ENCODE measurements at regions not wholly inside any gene's neighbourhood (a gene's known extent, or its start where the extent isn't known, plus 50 kb on each side); places are given as distances from the start of the nearest gene placed in this dataset.
A peak's percentile ranks its signal among the peaks of the same experiment; 100 is the strongest.

DNA sequence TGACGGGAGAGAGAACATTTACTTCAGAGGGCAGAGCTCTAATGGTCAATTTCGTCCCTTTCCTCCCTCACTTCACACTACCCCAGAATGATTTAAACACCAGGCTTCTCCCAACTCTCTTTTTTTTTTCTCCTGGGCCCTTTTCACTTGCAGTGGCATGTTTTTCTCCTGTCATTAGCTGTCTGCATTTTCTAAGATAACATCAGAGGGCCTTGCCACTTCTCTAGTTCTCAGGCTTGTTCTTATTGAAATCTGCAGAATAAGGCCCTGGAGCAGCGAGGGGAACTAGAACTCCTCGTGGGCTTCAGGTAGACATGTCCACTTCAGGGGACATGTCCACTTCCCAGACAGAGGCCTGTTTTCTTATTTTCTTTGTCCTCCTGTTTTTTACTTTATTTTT, 514.4 kb upstream of the TBL1XR1 start:
- peaks cover 1% of the 10 kb centered on the region for H3K79me2 ChIP-seq (ENCODE audit: control insufficient read depth, insufficient read depth, low read length, poor library complexity)
- H3K9me3 ChIP-seq (ENCODE audit: insufficient read depth, low read depth, low read length) = no peaks in the 10 kb centered on the region
- H3K4me3 ChIP-seq (ENCODE audit: low read depth, low read length) = no peak overlapping the region
- H3K4me2 ChIP-seq (ENCODE audit: low read length) = no peak overlapping the region
- H3K18ac ChIP-seq (ENCODE audit: low read length) = no peak overlapping the region
- H3K4ac ChIP-seq (ENCODE audit: low read depth, low read length) = no peak overlapping the region
- no peaks in the 10 kb centered on the region for H3K27me3 ChIP-seq (ENCODE audit: insufficient read depth, low read length)
- no peak overlapping the region for H2AFZ ChIP-seq (ENCODE audit: insufficient read depth, low read length, poor library complexity)
- H3K79me1 ChIP-seq (ENCODE audit: low read length) = peaks cover 9% of the 10 kb centered on the region
- no peak overlapping the region for H3K14ac ChIP-seq (ENCODE audit: low read length)
- no peak overlapping the region for H2BK5ac ChIP-seq (ENCODE audit: low read depth, low read length, poor library complexity)
- H2BK120ac ChIP-seq (ENCODE audit: insufficient read depth, low read length, poor library complexity) = no peak overlapping the region
- no peak overlapping the region for H3K9ac ChIP-seq (ENCODE audit: low read length)
- peaks cover 5 to 6% of the 10 kb centered on the region in 2 experiments for H3K4me1 ChIP-seq (ENCODE audit: control insufficient read depth in 1 of 2, insufficient read depth in 2 of 2, low read length in 2 of 2)
- WGBS (ENCODE audit: extremely low coverage, insufficient coverage, insufficient read length) = no CpG with 5 or more reads among the region's 4 CpGs
- no peak overlapping the region for H4K12ac ChIP-seq (ENCODE audit: low read depth, low read length)
- DNase-seq = no peak
- H2BK12ac ChIP-seq (ENCODE audit: low read length) = no peak overlapping the region
- H3K36me3 ChIP-seq (ENCODE audit: control insufficient read depth in 1 of 2, insufficient read depth in 2 of 2, low read length in 2 of 2) = no peaks in the 10 kb centered on the region
- H3K23ac ChIP-seq (ENCODE audit: low read length) = no peak overlapping the region
- peak overlapping the region; percentile 36 for H3K27ac ChIP-seq (ENCODE audit: low read depth, low read length)
- no peak overlapping the region for H4K8ac ChIP-seq (ENCODE audit: low read depth, low read length)
- H4K91ac ChIP-seq (ENCODE audit: low read depth, low read length) = no peak overlapping the region
- no peak overlapping the region for H2AK5ac ChIP-seq (ENCODE audit: low read length)

DNA sequence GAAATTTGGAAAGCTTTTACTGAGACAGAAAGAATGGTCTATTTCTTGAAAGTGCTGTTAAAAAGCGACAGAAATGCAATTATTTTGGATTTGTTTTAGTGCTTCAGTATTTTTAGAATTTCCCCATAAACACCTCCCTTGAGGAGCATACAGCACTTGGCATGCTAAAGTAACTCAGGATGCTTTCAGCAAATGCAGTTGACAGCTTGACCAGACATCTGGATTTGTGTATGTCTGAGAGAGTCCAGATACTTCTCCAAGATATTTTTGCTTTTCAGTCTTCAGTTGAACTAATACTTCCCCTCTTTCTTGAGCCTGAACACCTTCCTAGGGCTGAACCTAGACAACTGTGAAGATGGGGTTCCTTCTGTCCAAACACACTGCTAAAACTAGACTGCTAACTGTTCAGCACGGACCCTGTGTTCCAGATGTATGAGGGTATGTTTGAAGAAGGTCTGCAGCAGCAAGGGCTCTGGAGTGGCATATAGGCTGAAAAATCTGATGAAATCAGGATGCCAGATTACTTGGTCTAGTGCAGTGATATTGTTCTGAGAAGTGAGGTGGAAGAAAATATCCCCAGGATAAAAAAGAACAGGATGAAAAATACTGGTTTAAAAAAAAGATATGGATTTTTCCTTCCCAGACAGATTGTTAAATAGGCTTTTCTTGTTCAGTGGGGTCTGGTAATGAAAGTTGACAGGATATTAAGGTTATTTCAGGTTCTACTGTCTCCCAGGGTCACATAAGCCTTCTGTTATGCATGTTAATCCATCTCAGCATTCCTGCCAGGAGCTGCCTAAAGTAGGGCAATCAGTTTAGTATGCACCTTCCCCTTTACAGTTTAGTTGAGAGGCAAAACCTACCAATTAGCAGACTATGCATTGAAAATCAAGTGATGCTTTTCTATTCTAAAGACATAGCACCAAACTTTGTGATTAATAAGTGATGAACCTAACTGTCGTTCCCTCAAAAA, 516.9 kb upstream of the TBL1XR1 start:
- no peak overlapping the region for H3K4me2 ChIP-seq (ENCODE audit: low read length)
- no peak for DNase-seq
- no peak overlapping the region for H3K9ac ChIP-seq (ENCODE audit: low read length)
- peak overlapping the region; percentile 35 for H2AFZ ChIP-seq (ENCODE audit: insufficient read depth, low read length, poor library complexity)
- H3K14ac ChIP-seq (ENCODE audit: low read length) = no peak overlapping the region
- no peaks in the 10 kb centered on the region for H3K9me3 ChIP-seq (ENCODE audit: insufficient read depth, low read depth, low read length)
- H3K23ac ChIP-seq (ENCODE audit: low read length) = no peak overlapping the region
- WGBS (ENCODE audit: extremely low coverage, insufficient coverage, insufficient read length) = no CpG with 5 or more reads among the region's 3 CpGs
- H2AK5ac ChIP-seq (ENCODE audit: low read length) = no peak overlapping the region
- no peak overlapping the region for H3K4me3 ChIP-seq (ENCODE audit: low read depth, low read length)
- H3K79me1 ChIP-seq (ENCODE audit: low read length) = peaks cover 9% of the 10 kb centered on the region
- H3K79me2 ChIP-seq (ENCODE audit: control insufficient read depth, insufficient read depth, low read length, poor library complexity) = peaks cover 1% of the 10 kb centered on the region
- peak overlapping the region; percentile 79 for H4K91ac ChIP-seq (ENCODE audit: low read depth, low read length)
- H3K4ac ChIP-seq (ENCODE audit: low read depth, low read length) = no peak overlapping the region
- H3K36me3 ChIP-seq (ENCODE audit: control insufficient read depth in 1 of 2, insufficient read depth in 2 of 2, low read length in 2 of 2) = no peaks in the 10 kb centered on the region
- no peak overlapping the region for H4K12ac ChIP-seq (ENCODE audit: low read depth, low read length)
- H2BK120ac ChIP-seq (ENCODE audit: insufficient read depth, low read length, poor library complexity) = peak overlapping the region; percentile 63
- peak overlapping the region; percentile 88 for H2BK5ac ChIP-seq (ENCODE audit: low read depth, low read length, poor library complexity)
- peak overlapping the region; percentile 91 for H2BK12ac ChIP-seq (ENCODE audit: low read length)
- peak overlapping the region; percentile 68 for H3K27ac ChIP-seq (ENCODE audit: low read depth, low read length)
- H3K27me3 ChIP-seq (ENCODE audit: insufficient read depth, low read length) = no peaks in the 10 kb centered on the region
- H3K18ac ChIP-seq (ENCODE audit: low read length) = no peak overlapping the region
- H3K4me1 ChIP-seq (ENCODE audit: control insufficient read depth in 1 of 2, insufficient read depth in 2 of 2, low read length in 2 of 2) = peaks cover 5 to 6% of the 10 kb centered on the region in 2 experiments
- peak overlapping the region; percentile 53 for H4K8ac ChIP-seq (ENCODE audit: low read depth, low read length)

DNA sequence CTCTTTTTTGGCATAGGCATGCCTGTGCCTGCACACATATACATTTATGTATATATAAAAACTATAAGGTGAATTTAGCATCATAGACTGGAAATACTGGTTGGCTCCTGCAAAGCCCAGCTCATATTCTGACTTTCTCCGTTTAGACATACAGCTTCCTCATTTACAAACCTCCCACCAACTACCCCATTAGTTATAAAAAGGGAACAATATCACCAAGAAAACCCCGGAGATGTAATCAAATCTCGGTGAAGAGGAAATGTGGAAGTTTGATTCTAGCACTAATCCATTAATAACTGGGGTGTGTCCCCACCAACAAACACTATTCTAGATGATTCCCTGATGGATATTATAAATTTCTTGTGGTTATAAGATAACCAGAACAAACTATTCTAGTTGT, 517.7 kb upstream of the TBL1XR1 start:
- Histone ChIP-seq H2AFZ (ENCODE audit: insufficient read depth, low read length, poor library complexity) (no peak overlapping the region), H3K4ac (ENCODE audit: low read depth, low read length) (no peak overlapping the region), H3K36me3 (ENCODE audit: control insufficient read depth in 1 of 2, insufficient read depth in 2 of 2, low read length in 2 of 2) (no peaks in the 10 kb centered on the region), H3K79me1 (ENCODE audit: low read length) (peaks cover 9% of the 10 kb centered on the region), H4K91ac (ENCODE audit: low read depth, low read length) (no peak overlapping the region), H2BK12ac (ENCODE audit: low read length) (no peak overlapping the region), H4K8ac (ENCODE audit: low read depth, low read length) (no peak overlapping the region), H2BK120ac (ENCODE audit: insufficient read depth, low read length, poor library complexity) (no peak overlapping the region), H3K4me1 (ENCODE audit: control insufficient read depth in 1 of 2, insufficient read depth in 2 of 2, low read length in 2 of 2) (peaks cover 5 to 6% of the 10 kb centered on the region in 2 experiments), H3K23ac (ENCODE audit: low read length) (no peak overlapping the region), H3K27ac (ENCODE audit: low read depth, low read length) (no peak overlapping the region), H3K4me2 (ENCODE audit: low read length) (no peak overlapping the region), H4K12ac (ENCODE audit: low read depth, low read length) (no peak overlapping the region), H3K14ac (ENCODE audit: low read length) (no peak overlapping the region), H2AK5ac (ENCODE audit: low read length) (no peak overlapping the region), H3K18ac (ENCODE audit: low read length) (no peak overlapping the region), H3K4me3 (ENCODE audit: low read depth, low read length) (no peak overlapping the region), H3K9me3 (ENCODE audit: insufficient read depth, low read depth, low read length) (no peaks in the 10 kb centered on the region), H3K27me3 (ENCODE audit: insufficient read depth, low read length) (no peaks in the 10 kb centered on the region), H2BK5ac (ENCODE audit: low read depth, low read length, poor library complexity) (no peak overlapping the region), H3K9ac (ENCODE audit: low read length) (no peak overlapping the region), H3K79me2 (ENCODE audit: control insufficient read depth, insufficient read depth, low read length, poor library complexity) (peaks cover 1% of the 10 kb centered on the region)
- no CpG with 5 or more reads among the region's 3 CpGs for WGBS (ENCODE audit: extremely low coverage, insufficient coverage, insufficient read length)
- no peak for DNase-seq

GRCh38 chr3:177715980-177716379, 518.7 kb upstream of the TBL1XR1 start:
- H2BK120ac ChIP-seq (ENCODE audit: insufficient read depth, low read length, poor library complexity) = peak overlapping the region; percentile 66
- H3K79me2 ChIP-seq (ENCODE audit: control insufficient read depth, insufficient read depth, low read length, poor library complexity) = peaks cover 1% of the 10 kb centered on the region
- H3K9me3 ChIP-seq (ENCODE audit: insufficient read depth, low read depth, low read length) = no peaks in the 10 kb centered on the region
- H3K4me3 ChIP-seq (ENCODE audit: low read depth, low read length) = no peak overlapping the region
- H3K79me1 ChIP-seq (ENCODE audit: low read length) = peaks cover 8% of the 10 kb centered on the region
- H2BK12ac ChIP-seq (ENCODE audit: low read length) = no peak overlapping the region
- H2BK5ac ChIP-seq (ENCODE audit: low read depth, low read length, poor library complexity) = no peak overlapping the region
- no peak overlapping the region for H3K23ac ChIP-seq (ENCODE audit: low read length)
- no peak overlapping the region for H4K12ac ChIP-seq (ENCODE audit: low read depth, low read length)
- H3K9ac ChIP-seq (ENCODE audit: low read length) = no peak overlapping the region
- no peak for DNase-seq
- H3K27ac ChIP-seq (ENCODE audit: low read depth, low read length) = no peak overlapping the region
- H3K27me3 ChIP-seq (ENCODE audit: insufficient read depth, low read length) = no peaks in the 10 kb centered on the region
- H4K8ac ChIP-seq (ENCODE audit: low read depth, low read length) = no peak overlapping the region
- H3K36me3 ChIP-seq (ENCODE audit: control insufficient read depth in 1 of 2, insufficient read depth in 2 of 2, low read length in 2 of 2) = no peaks in the 10 kb centered on the region
- no peak overlapping the region for H3K14ac ChIP-seq (ENCODE audit: low read length)
- H3K4me2 ChIP-seq (ENCODE audit: low read length) = no peak overlapping the region
- peak overlapping the region; percentile 29 for H2AK5ac ChIP-seq (ENCODE audit: low read length)
- H3K4ac ChIP-seq (ENCODE audit: low read depth, low read length) = no peak overlapping the region
- H2AFZ ChIP-seq (ENCODE audit: insufficient read depth, low read length, poor library complexity) = no peak overlapping the region
- no CpG with 5 or more reads among the region's 3 CpGs for WGBS (ENCODE audit: extremely low coverage, insufficient coverage, insufficient read length)
- no peak overlapping the region for H4K91ac ChIP-seq (ENCODE audit: low read depth, low read length)
- peaks cover 5 to 6% of the 10 kb centered on the region in 2 experiments for H3K4me1 ChIP-seq (ENCODE audit: control insufficient read depth in 1 of 2, insufficient read depth in 2 of 2, low read length in 2 of 2)
- no peak overlapping the region for H3K18ac ChIP-seq (ENCODE audit: low read length)

Measured in trophoblast cell (in vitro differentiated cells and primary cell).